Endothelial cell of umbilical vein (primary cell): ENCODE measurements at regions not wholly inside any gene's neighbourhood (a gene's known extent, or its start where the extent isn't known, plus 50 kb on each side); places are given as distances from the start of the nearest gene placed in this dataset.

Experiments
- EZH2 ChIP-seq: IDR thresholded peaks from 2 replicates; pipeline ENCODE4 v1.6.1; 2012; ENCODE audit warnings: borderline replicate concordance, low read depth, mild to moderate bottlenecking, moderate library complexity, low read length, inconsistent platforms; ENCODE audit not compliant: severe bottlenecking
- MYC ChIP-seq: IDR thresholded peaks from one replicate; pipeline ENCODE4 v1.6.1; 2011; ENCODE audit warnings: mild to moderate bottlenecking, low read depth, low read length
- TF ChIP-seq, protein P1 (sequence below), 2 donors: IDR thresholded peaks; 1 replicate in 1 of 2; 2 replicates in 1 of 2; pipeline ENCODE4 v1.5.1; 2011; ENCODE audit warnings: low read length in 2 of 2, mild to moderate bottlenecking in 2 of 2, moderate library complexity in 2 of 2, control low read depth in 1 of 2, inconsistent platforms in 1 of 2, low read depth in 1 of 2; ENCODE audit not compliant: insufficient read depth in 1 of 2; ENCODE audit errors: extremely low read depth in 1 of 2

DNA sequence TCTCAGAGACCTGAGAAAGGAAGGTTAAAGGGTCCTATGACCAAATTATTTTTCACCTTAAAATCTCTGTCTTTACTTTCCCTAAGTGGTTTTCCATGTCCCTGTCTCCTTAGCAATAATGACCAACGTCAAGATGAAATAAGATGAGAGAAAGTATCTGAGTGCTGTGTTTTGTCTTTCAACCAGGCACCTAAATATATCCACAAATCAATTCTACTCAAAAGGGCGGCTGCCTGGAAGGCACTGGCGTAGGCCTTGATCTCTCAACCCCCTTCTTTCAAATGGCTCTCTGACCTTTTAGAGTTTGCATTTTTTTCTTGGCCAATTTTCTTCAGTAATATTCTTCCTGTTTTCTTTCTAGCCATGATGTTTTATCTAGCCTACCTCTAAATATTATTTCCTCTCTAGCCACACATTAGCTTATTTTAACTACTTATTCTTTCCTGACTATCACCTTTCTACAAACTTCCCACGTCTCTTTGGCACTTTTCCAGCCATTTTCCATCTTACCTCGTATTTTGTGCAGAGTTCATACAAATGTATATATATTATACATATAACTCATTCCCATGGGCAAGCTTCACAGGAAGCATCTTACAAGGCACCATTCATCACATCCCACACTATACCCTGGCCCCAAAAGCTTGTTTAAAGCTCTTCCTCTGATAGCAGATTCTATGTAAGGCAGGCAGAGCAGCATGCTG is 204.5 kb downstream of the SNX18 start:
- TF ChIP-seq, protein P1, sequence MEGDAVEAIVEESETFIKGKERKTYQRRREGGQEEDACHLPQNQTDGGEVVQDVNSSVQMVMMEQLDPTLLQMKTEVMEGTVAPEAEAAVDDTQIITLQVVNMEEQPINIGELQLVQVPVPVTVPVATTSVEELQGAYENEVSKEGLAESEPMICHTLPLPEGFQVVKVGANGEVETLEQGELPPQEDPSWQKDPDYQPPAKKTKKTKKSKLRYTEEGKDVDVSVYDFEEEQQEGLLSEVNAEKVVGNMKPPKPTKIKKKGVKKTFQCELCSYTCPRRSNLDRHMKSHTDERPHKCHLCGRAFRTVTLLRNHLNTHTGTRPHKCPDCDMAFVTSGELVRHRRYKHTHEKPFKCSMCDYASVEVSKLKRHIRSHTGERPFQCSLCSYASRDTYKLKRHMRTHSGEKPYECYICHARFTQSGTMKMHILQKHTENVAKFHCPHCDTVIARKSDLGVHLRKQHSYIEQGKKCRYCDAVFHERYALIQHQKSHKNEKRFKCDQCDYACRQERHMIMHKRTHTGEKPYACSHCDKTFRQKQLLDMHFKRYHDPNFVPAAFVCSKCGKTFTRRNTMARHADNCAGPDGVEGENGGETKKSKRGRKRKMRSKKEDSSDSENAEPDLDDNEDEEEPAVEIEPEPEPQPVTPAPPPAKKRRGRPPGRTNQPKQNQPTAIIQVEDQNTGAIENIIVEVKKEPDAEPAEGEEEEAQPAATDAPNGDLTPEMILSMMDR (IDR thresholded peaks at IDR 0.05; ENCODE audit: extremely low read depth in 1 of 2, insufficient read depth in 1 of 2, low read depth in 1 of 2, low read length in 2 of 2), result no peak
- no peak for TF ChIP-seq EZH2
- TF ChIP-seq MYC, result no peak
